CD14-positive monocyte (primary cell): ENCODE measurements at regions not wholly inside any gene's neighbourhood (a gene's known extent, or its start where the extent isn't known, plus 50 kb on each side); places are given as distances from the start of the nearest gene placed in this dataset.
"Not testable (repeated sequence)": the region's sequence is repeated elsewhere in the genome, so short reads cannot be mapped to it uniquely, and the experiment has no call there.

Source experiments
- DNase-seq, 3 donors: peaks; one replicate each; pipeline ENCODE4 v3.0.0-alpha.2; 2011 to 2022
- H2AFZ ChIP-seq: 2 replicates; pipeline ENCODE4 v1.6.0; 2012; ENCODE audit warnings: mild to moderate bottlenecking, low read depth, low read length, inconsistent platforms; ENCODE audit not compliant: insufficient read depth, poor library complexity, severe bottlenecking
- H3K27ac ChIP-seq, 2 donors: 1 replicate in 1 of 2; 2 replicates in 1 of 2; pipeline ENCODE4 v1.5.1; 2012 to 2013; ENCODE audit warnings: low read length in 2 of 2, control low read depth in 1 of 2, inconsistent platforms in 1 of 2, low read depth in 1 of 2, mild to moderate bottlenecking in 1 of 2
- H3K27me3 ChIP-seq, 2 donors: one replicate each; pipeline versions ENCODE4 v1.6.0 to v1.6.1; 2011 to 2013; ENCODE audit warnings: low read length in 2 of 2; ENCODE audit not compliant: control insufficient read depth in 2 of 2, insufficient read depth in 2 of 2
- H3K36me3 ChIP-seq, 2 donors: replicated peaks in 1 of 2; 1 replicate in 1 of 2; 2 replicates in 1 of 2; pipeline versions ENCODE4 v1.5.1 to v1.6.1; 2012 to 2013; ENCODE audit warnings: low read length in 2 of 2, control low read depth in 1 of 2, inconsistent platforms in 1 of 2, mild to moderate bottlenecking in 1 of 2; ENCODE audit not compliant: insufficient read depth in 2 of 2, control insufficient read depth in 1 of 2
- H3K4me1 ChIP-seq, 2 donors: 1 replicate in 1 of 2; 2 replicates in 1 of 2; pipeline versions ENCODE4 v1.5.1 to v1.6.1; 2012 to 2013; ENCODE audit warnings: low read length in 2 of 2, control low read depth in 1 of 2, inconsistent platforms in 1 of 2, mild to moderate bottlenecking in 1 of 2, moderate library complexity in 1 of 2; ENCODE audit not compliant: insufficient read depth in 2 of 2, control insufficient read depth in 1 of 2
- H3K4me2 ChIP-seq: replicated peaks from 2 replicates; pipeline ENCODE3; 2012; ENCODE audit warnings: low read length, moderate library complexity, mild to moderate bottlenecking; ENCODE audit not compliant: poor library complexity, severe bottlenecking; ENCODE audit errors: extremely low read depth
- H3K4me3 ChIP-seq, 3 experiments: fragments of 200-600 bp in 1 of 3; sonication (generic) in 1 of 3; replicated peaks in 1 of 3; 1 replicate in 2 of 3; 2 replicates in 1 of 3; pipeline ENCODE4 v1.5.1; 2011 to 2013; ENCODE audit warnings: low read length in 3 of 3, mild to moderate bottlenecking in 3 of 3, control low read depth in 2 of 3, low read depth in 2 of 3, inconsistent platforms in 1 of 3, moderate library complexity in 1 of 3
- H3K79me2 ChIP-seq: 2 replicates; pipeline ENCODE4 v1.6.0; 2012; ENCODE audit warnings: mild to moderate bottlenecking, control low read depth, inconsistent platforms, low read length, moderate library complexity; ENCODE audit not compliant: insufficient read depth
- H3K9ac ChIP-seq: 2 replicates; pipeline ENCODE4 v1.6.0; 2017; ENCODE audit warnings: low read length, mild to moderate bottlenecking; ENCODE audit not compliant: insufficient read depth, poor library complexity, severe bottlenecking
- H3K9me3 ChIP-seq, 2 donors: replicated peaks in 1 of 2; 1 replicate in 1 of 2; 2 replicates in 1 of 2; pipeline versions ENCODE4 v1.5.1 to v1.6.1; 2012 to 2013; ENCODE audit warnings: low read length in 2 of 2, control low read depth in 1 of 2; ENCODE audit not compliant: control insufficient read depth in 1 of 2, insufficient read depth in 1 of 2
- H4K20me1 ChIP-seq: 2 replicates; pipeline ENCODE4 v1.6.0; 2012; ENCODE audit warnings: mild to moderate bottlenecking, low read length, control low read depth, moderate library complexity; ENCODE audit not compliant: insufficient read depth
- H3K27ac Mint-ChIP-seq, 7 donors: one replicate each; pipeline ENCODE4 v1.8.0; 2020; ENCODE audit warnings: mild to moderate bottlenecking in 7 of 7, mixed read lengths in 7 of 7, moderate library complexity in 6 of 7, inconsistent platforms in 2 of 7
- H3K27me3 Mint-ChIP-seq, 3 donors: one replicate each; pipeline ENCODE4 v1.8.0; 2021 to 2022; ENCODE audit warnings: low read depth in 3 of 3, mild to moderate bottlenecking in 3 of 3, mixed read lengths in 3 of 3, moderate library complexity in 3 of 3, inconsistent platforms in 1 of 3
- H3K36me3 Mint-ChIP-seq, 2 donors: one replicate each; pipeline ENCODE4 v1.8.0; 2020; ENCODE audit warnings: mixed read lengths in 2 of 2, inconsistent platforms in 1 of 2, mild to moderate bottlenecking in 1 of 2
- H3K4me1 Mint-ChIP-seq: one replicate; pipeline ENCODE4 v1.8.0; 2020; ENCODE audit warnings: mild to moderate bottlenecking, mixed read lengths
- H3K4me3 Mint-ChIP-seq, 2 donors: one replicate each; pipeline ENCODE4 v1.8.0; 2020; ENCODE audit warnings: mild to moderate bottlenecking in 2 of 2, mixed read lengths in 2 of 2, moderate library complexity in 1 of 2
- H3K9me3 Mint-ChIP-seq, 7 donors: one replicate each; pipeline ENCODE4 v1.8.0; 2020 to 2022; ENCODE audit warnings: mixed read lengths in 7 of 7, mild to moderate bottlenecking in 6 of 7, moderate library complexity in 6 of 7, inconsistent platforms in 2 of 7
- CTCF ChIP-seq: fragments of 200-600 bp; IDR thresholded peaks from one replicate; pipeline ENCODE4 v1.8.0; 2022; ENCODE audit warnings: antibody characterized with exemption, mild to moderate bottlenecking
- WGBS: methylation state at CpG from one replicate; pipeline ENCODE4 v1.1.5; 2013; ENCODE audit warnings: missing lambda C conversion rate; ENCODE audit not compliant: insufficient coverage; 5-methylcytosine and 5-hydroxymethylcytosine counted together
- intact Hi-C, 2 donors: fragments of 100-400 bp; cut with micrococcal nuclease; formaldehyde crosslinking; loops; one replicate each; pipeline versions ENCODE4 v1.15.0 to v1.15.1; 2023

GRCh38 chr16:26717826-26718225 is 348.9 kb upstream of the C16orf82 start:
- Histone ChIP-seq H3K9me3 (no peaks in the 10 kb centered on the region), H3K4me3 (no peak overlapping the region), H3K27ac (no peak overlapping the region), H3K9ac (no peak overlapping the region), H2AFZ (no peak overlapping the region), H3K4me1 (no peaks in the 10 kb centered on the region), H4K20me1 (no peaks in the 10 kb centered on the region), H3K27me3 (no peaks in the 10 kb centered on the region), H3K36me3 (no peaks in the 10 kb centered on the region), H3K4me2 (no peak overlapping the region), H3K79me2 (no peaks in the 10 kb centered on the region)
- intact Hi-C loops, result no loop called here
- 100% methylated on average over 1 of the region's 5 CpGs for WGBS
- Mint-ChIP-seq H3K36me3 (no peaks in the 10 kb centered on the region), H3K4me1 (no peaks in the 10 kb centered on the region), H3K27ac (no peak overlapping the region), H3K4me3 (no peak overlapping the region), H3K27me3 (peaks cover 0 to 3% (median 2%) of the 10 kb centered on the region in 3 donors), H3K9me3 (peaks cover 0 to 5% (median 3%) of the 10 kb centered on the region in 7 donors)
- no peak for TF ChIP-seq CTCF
- DNase-seq, result no peak

GRCh38 chr16:26721290-26721689 is 345.4 kb upstream of the C16orf82 start:
- TF ChIP-seq CTCF, result no peak
- Histone ChIP-seq H3K79me2 (no peaks in the 10 kb centered on the region), H3K27ac (no peak overlapping the region), H3K4me1 (no peaks in the 10 kb centered on the region), H2AFZ (no peak overlapping the region), H3K9ac (no peak overlapping the region), H3K4me2 (no peak overlapping the region), H3K36me3 (no peaks in the 10 kb centered on the region), H3K4me3 (no peak overlapping the region), H4K20me1 (no peaks in the 10 kb centered on the region), H3K9me3 (no peaks in the 10 kb centered on the region), H3K27me3 (no peaks in the 10 kb centered on the region)
- Mint-ChIP-seq H3K36me3 (no peaks in the 10 kb centered on the region), H3K27ac (no peak overlapping the region), H3K4me1 (no peaks in the 10 kb centered on the region), H3K4me3 (no peak overlapping the region), H3K27me3 (peaks cover 0 to 3% (median 2%) of the 10 kb centered on the region in 3 donors), H3K9me3 (peaks cover 0 to 13% (median 5%) of the 10 kb centered on the region in 7 donors)
- no CpG with 5 or more reads among the region's 6 CpGs for WGBS
- DNase-seq, result no peak
- intact Hi-C loops, result no loop called here

- H3K4me1 Mint-ChIP-seq, H3K4me3 ChIP-seq, intact Hi-C loops, H4K20me1 ChIP-seq, H3K9ac ChIP-seq, H3K79me2 ChIP-seq, H2AFZ ChIP-seq, H3K36me3 Mint-ChIP-seq, H3K4me3 Mint-ChIP-seq, H3K4me2 ChIP-seq, H3K27me3 Mint-ChIP-seq, H3K4me1 ChIP-seq, H3K27ac Mint-ChIP-seq, H3K27ac ChIP-seq, DNase-seq, H3K9me3 ChIP-seq, H3K36me3 ChIP-seq, H3K27me3 ChIP-seq: not testable (repeated sequence)
- WGBS, result no CpG with 5 or more reads among the region's 3 CpGs
- H3K9me3 Mint-ChIP-seq, result peaks cover 0 to 14% (median 5%) of the 10 kb centered on the region in 7 donors
Observed at GRCh38 chr16:26721957-26722356, 344.8 kb upstream of the C16orf82 start.
